ENCODE measurements at regions not wholly inside any gene's neighbourhood (a gene's known extent, or its start where the extent isn't known, plus 50 kb on each side); places are given as distances from the start of the nearest gene placed in this dataset.
"Not testable (repeated sequence)": the region's sequence is repeated elsewhere in the genome, so short reads cannot be mapped to it uniquely, and the experiment has no call there.

GRCh38 chr6:164356814-164357213 lies 942.3 kb downstream of the QKI start:
- no peak for DNase-seq

DNA sequence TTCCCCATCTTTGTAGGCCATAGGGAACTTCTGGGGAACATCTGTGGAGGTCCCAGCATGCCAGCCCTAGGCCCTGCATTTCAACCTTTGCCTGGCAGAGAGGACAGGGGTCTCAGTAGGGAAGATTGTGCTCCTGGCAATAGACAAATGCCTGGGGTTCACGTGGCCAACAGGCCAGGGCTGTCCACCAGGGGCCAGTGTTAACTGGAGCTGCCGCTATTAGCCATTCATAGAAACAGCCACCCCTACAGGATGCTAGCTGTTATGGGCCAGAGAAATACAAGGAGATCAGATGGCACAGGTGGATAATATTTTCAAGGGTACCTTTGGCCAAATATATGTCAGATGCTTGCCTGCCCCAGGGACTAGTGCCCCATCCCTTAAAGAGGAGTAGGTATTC lies 932.9 kb downstream of the QKI start:
- DNase-seq: peak; percentile 13

DNA sequence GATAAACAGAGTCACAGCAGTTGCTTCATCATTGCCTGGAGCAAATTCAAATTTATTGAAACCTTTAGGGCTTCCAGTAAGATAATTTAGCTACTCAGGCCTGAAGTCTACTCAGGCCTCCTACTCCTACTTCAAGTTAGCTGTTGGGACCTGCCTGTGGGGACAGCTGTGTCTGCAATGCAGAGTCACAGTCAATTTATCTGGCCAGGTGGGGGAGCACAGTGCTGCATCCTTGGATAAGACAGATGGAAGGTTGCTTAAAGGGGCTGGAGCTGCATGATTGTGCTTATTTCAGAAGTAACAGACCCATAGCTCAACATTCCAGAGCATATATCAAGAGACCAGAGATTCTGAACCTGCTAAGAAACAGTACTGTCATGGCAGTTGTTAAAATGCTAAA lies 932.1 kb downstream of the QKI start:
- DNase-seq: no peak

GRCh38 chr6:164345806-164346496 lies 931.4 kb downstream of the QKI start:
- no peak for DNase-seq

GRCh38 chr6:164345327-164345726 lies 930.8 kb downstream of the QKI start:
- DNase-seq: no peak

- DNase-seq: no peak
Measured at GRCh38 chr6:164344801-164345291, 930.3 kb downstream of the QKI start.

GRCh38 chr6:164339442-164339841 lies 924.9 kb downstream of the QKI start:
- not testable (repeated sequence) for DNase-seq

DNA sequence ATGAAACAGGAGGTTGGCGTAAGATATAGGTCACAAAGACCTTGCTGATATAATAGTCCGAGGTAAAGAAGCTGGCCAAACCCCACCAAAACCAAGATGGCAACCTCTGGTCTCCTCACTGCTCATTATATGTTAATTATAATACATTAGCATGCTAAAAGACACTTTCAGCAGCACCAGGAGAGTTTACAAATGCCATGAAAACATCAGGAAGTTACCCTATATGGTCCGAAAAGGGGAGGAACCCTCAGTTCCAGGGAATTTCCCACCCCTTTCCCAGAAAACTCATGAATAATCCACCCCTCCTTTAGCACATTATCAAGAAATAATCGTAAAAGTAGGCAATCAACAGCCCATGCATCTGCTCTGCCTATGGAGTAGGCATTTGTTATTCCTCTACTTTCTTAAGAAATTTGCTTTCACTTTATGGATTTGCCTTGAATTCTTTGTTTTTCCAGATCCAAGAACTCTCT lies 923.4 kb downstream of the QKI start:
- no peak for DNase-seq

DNA sequence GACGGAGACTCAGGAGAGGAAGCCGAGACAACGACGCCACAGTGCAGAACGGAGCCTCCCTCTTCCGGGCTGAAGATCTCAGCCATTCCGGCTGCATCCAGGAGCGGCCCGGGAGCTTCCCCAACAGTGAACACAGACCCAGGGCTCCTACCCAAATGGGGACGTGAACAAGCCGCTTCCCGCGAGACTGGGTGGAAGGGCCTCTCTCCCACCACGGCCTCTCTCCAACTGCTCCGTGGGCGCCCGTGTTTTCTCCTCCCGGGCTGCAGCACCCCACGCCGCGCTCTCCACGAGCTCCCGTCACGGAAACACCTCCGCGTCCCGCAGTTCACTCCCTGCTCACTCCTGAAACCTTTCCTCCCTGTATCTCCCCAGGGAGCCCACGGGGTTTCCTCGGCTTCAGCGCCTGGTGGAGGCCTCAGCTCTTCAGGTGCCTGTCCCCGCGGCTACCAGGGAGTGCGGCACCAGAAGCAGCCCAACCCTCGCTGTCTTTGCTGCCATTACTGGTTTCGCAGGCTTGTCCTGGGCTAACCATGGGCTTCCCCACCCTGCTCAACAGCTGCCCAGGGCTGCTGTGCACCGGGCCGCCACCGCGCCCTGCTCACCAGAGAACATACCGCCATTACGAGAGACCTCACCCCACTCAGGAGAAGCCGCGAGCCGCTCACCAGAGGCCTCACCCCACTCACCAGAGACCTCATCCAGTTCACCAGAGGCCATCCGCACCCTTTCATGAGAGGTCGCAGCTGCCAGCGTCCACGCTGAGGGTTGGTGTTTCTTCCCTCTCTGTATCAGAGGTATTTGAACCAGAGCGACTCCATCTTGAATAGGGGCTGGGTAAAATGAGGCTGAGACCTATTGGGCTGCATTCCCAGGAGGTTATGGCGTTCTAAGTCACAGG lies 922.8 kb downstream of the QKI start:
- DNase-seq: no peak

DNA sequence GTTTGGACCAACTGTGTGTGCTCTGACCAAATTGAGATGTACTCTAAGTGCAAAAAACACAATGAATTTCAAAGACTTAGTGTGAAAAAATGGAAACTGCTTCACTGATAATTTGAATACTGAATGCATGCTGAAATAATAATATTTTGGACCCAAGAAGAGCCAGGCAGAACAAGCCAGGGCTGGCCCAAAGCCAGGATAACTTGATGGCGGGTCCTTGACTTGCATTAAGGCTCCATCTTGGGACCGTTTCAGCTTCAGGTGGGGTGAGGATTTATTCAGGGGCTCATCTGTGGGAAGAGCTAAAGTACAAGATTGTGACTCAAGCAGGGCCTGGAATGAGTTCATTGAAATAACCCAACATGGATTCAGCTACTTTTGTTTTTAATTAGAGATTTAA lies 921.9 kb downstream of the QKI start:
- DNase-seq: no peak

- DNase-seq: peak; percentile 33
Measured at GRCh38 chr6:164331026-164331425, 916.5 kb downstream of the QKI start.

GRCh38 chr6:164325168-164325567 lies 910.6 kb downstream of the QKI start:
- no peak for DNase-seq

DNA sequence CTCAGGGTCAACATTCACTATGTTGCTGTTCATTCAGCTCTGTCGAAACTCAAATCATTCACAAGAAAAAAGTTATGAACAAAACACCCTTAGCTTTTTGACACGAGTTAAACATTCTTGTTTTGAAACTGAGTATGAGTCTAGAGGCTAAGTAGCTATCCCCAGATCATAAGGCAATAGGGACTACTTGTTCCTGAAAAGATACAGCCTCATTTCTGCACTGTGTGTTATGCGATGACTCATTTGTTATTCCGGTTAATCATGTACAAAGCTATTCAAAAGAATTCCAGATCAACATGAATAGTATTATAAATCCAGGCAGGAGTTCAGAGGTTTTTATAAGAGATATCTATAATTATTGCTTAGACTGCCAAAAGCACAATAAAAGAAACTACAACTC lies 908.0 kb downstream of the QKI start:
- peak; percentile 90 for DNase-seq

DNA sequence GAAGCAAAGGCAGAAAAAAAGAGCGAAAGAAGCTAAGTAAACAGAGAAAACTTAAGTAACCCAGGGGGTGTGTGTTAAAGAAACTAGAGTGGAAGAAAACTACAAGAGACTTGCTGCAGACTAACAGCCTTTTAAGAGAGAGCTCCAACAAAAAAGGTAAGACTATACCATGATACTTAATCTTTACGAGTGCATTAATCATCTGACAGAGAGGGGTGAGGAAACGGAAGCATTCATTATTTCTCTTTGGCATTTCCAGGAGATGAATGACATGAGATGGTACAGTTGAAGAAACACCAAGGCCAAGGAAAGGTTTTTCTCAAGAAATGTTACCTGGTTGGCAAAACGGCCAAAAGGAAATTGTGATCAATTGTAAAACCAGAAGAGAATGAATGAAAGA lies 906.8 kb downstream of the QKI start:
- DNase-seq: no peak

DNA sequence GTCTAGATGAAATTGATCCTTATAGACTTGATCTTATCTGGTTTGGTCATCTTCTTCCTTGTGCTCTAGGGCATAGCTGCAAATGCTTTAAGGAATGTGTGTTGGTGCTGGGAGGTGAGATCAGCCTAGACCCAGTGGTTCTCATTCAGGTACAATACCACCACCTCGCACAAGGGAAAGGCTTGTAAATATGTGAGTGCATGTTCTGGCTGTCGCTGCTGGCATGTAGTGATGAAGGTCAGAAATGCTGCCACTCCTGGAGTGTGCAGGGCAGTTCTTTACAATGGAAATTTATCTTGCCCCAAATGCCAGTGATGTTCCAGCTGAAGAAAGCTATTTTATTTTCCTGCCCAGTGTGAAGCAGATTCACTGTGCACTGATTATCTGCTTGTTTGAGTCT lies 900.9 kb downstream of the QKI start:
- no peak for DNase-seq

- DNase-seq: no peak
Measured at GRCh38 chr6:164308339-164308738, 893.8 kb downstream of the QKI start.

DNA sequence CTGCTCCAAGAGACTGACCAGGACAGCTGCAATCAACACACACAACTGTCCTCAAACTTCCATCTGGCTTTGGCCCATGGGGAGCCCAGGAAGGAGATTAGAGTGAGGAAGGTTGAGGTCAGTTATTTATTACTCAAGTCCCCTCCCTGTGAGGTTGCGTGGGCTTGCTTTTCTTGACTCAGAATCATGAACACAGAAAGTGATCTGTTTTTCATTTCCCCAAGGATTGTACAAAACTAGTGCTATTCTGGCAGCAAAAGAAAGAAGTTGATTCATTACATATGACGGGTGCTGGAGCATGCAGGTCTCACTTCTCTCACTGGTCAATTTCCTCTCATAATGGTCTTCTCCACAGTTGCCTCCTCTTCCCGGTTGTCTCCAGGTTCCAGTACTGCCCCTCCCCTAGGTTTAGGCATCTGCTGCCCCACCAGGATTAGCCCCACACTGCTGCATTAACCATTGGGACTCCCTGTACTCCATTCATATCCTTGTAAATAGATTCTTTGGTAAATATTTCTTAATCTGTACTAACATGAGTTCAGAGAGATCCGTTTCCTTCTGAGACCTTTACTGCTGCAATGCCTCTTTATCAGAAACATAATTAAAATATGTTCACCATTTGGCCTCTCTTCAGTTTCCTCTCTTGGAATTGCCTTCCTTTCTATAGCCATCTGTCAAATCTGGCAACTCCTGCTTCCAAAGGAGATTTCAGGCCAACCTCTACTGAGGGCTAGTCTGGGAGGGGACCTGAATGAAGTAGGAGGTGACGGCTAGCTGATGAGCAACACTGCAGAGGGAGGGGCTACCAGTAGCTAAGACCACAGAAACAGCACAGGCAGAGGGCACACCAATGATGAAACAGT lies 888.8 kb downstream of the QKI start:
- DNase-seq: peak; percentile 15

DNA sequence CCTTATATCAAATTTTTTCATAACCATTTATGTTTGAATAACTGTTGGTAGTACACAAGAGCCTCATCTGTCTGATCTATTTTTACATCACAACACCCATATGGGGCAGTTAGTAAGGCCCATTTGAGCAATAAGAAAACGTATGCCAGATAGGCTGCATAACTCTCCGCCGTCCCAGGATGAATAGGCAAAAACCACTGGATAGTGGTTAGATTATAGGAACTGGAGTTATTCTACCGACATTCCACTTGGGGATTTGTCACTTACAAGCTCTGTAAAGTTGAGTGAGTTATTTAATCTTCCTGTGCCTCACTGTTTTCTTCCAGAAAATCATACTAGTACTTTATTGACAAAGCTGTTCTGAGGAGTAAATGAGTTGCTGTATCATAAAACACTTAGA lies 881.9 kb downstream of the QKI start:
- DNase-seq: no peak

- no peak for DNase-seq
Measured at GRCh38 chr6:164294047-164294784, 879.7 kb downstream of the QKI start.

- DNase-seq: no peak
Measured at GRCh38 chr6:164291224-164291623, 876.7 kb downstream of the QKI start.

- DNase-seq: no peak
Measured at GRCh38 chr6:164290101-164290500, 875.6 kb downstream of the QKI start.

DNA sequence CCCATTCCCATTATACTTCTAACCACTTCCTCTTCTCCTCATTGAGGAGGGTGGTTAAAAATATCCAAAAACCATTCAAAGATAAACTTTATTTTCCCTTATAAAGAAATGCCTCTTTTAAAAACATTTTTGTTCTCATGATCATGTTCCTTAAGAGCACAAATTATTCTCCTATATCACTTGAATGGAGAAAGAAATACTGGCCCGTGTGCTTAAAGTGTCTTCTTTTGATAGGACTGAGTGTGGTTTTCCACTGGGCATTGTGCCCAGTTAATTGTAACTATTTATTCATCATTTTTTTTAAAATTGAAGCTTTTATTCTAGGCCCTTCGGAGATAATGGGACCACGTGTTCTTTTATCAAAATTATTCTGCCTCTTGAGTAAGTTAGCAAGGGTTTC lies 871.5 kb downstream of the QKI start:
- peak; percentile 14 for DNase-seq
